Heart left ventricle (tissue), 16 donors: ENCODE measurements at regions not wholly inside any gene's neighbourhood (a gene's known extent, or its start where the extent isn't known, plus 50 kb on each side); places are given as distances from the start of the nearest gene placed in this dataset.

Experiments used
- ATAC-seq, 4 donors: fragments of 200-7000 bp; cut with Tn5 transposase; one replicate each; pipeline ENCODE4 v1.9.1; 2020 to 2022; ENCODE audit warnings: moderate library complexity in 4 of 4, mild to moderate bottlenecking in 3 of 4, moderate number of reproducible peaks in 1 of 4
- DNase-seq, 5 donors: peaks; one replicate each; pipeline ENCODE4 v3.0.0-alpha.2; 2020
- H3K27ac ChIP-seq, 12 donors: fragments of 200-600 bp; sonication (generic) in 4 of 12; one replicate each; pipeline versions ENCODE4 v1.5.0 to v1.8.0; 2016 to 2022; ENCODE audit warnings: mild to moderate bottlenecking in 2 of 12
- H3K27me3 ChIP-seq, 9 donors: fragments of 200-600 bp; sonication (generic) in 2 of 9; one replicate each; pipeline versions ENCODE4 v1.5.1 to v1.8.0; 2016 to 2022; ENCODE audit warnings: mild to moderate bottlenecking in 3 of 9
- H3K36me3 ChIP-seq, 9 donors: fragments of 200-600 bp; sonication (generic) in 2 of 9; one replicate each; pipeline versions ENCODE4 v1.5.0 to v1.8.0; 2018 to 2022; ENCODE audit warnings: mild to moderate bottlenecking in 2 of 9
- H3K4me1 ChIP-seq, 12 donors: fragments of 200-600 bp; sonication (generic) in 4 of 12; one replicate each; pipeline versions ENCODE4 v1.5.0 to v1.8.0; 2016 to 2022; ENCODE audit warnings: mild to moderate bottlenecking in 3 of 12
- H3K4me3 ChIP-seq, 12 donors: fragments of 200-600 bp; sonication (generic) in 4 of 12; one replicate each; pipeline versions ENCODE4 v1.5.0 to v1.8.0; 2017 to 2022; ENCODE audit warnings: mild to moderate bottlenecking in 9 of 12, moderate library complexity in 4 of 12
- H3K9me3 ChIP-seq, 12 donors: fragments of 200-600 bp; sonication (generic) in 4 of 12; one replicate each; pipeline versions ENCODE4 v1.5.0 to v1.8.0; 2016 to 2022; ENCODE audit warnings: mild to moderate bottlenecking in 1 of 12
- POLR2A ChIP-seq, 2 donors: fragments of 450-650 bp; IDR thresholded peaks; one replicate each; pipeline ENCODE4 v1.6.1; 2017; ENCODE audit warnings: antibody characterized with exemption in 2 of 2, mild to moderate bottlenecking in 2 of 2, moderate library complexity in 2 of 2
- WGBS, 4 donors: extraction: QIAGEN DNeasy Blood & Tissue Kit in 2 of 4; methylation state at CpG; one replicate each; pipeline versions ENCODE4 v1.1.5 to v1.1.7; 2013 to 2018; 5-methylcytosine and 5-hydroxymethylcytosine counted together
- intact Hi-C, 10 donors: fragments of 100-400 bp; cut with DNase I; formaldehyde crosslinking; loops; one replicate each; pipeline versions ENCODE4 v1.11.1 to v1.14.2; 2022
- TF ChIP-seq, protein P1 (sequence below), 12 donors: fragments of 200-600 bp; sonication (generic) in 4 of 12; IDR thresholded peaks; one replicate each; pipeline versions ENCODE4 v1.5.0 to v1.8.0; 2018 to 2022; ENCODE audit warnings: antibody characterized with exemption in 12 of 12, mild to moderate bottlenecking in 5 of 12
- donor health status: ischemic (EF 13 %, LVEDD 7.1; RV severe dilation, severe dysfunction).
- donor health status: healthy with polysubstance abuse.
- donor health status: DM: no; HTN: yes; CAD: no.
- donor health status: DM: no; HTN: no; CAD: no.
- donor health status: ischemic (EF 25% LVEDD 6.9; RV normal size, moderate dysfunction).
- donor health status: ischemic (EF 25% LVEDD 5.7; RV mildly dilated, moderate dysfunction).
- donor health status: healthy.
- donor health status: DM: yes; HTN: yes; CAD: no.
- donor health status: ischemic (EF 35%, LVEDD 5.7; RV mildly dilated, moderate dysfunction).
- donor health status: nonischemic (EF 11% LVEDD 7.7; RV severe dilation, severe dysfunction).
- donor health status: DM: yes; HTN: yes; CAD: no.
- donor health status: PGD.
- donor health status: ischemic (EF 29% LVEDD 5.4; RV normal size, mild dysfunction).
- donor health status: nonischemic (EF 23%, LVEDD 6.1; RV moderate dilation, normal function).

- H3K4me1 ChIP-seq: peaks cover 0 to 38% (median 0%) of the 10 kb centered on the region in 12 donors
- H3K27ac ChIP-seq: no peak overlapping the region
- DNase-seq (no peak), ATAC-seq (no peak)
- 90 to 97% (median 94%) methylated on average over 1 of the region's 1 CpG for WGBS, 4 donors
- intact Hi-C loops: loop anchor here in 4 of 10 donors (10.0 kb wide), 3 partner anchors 222 to 532 kb away; no protein-coding TSS in a partner anchor
- no peak overlapping the region for H3K4me3 ChIP-seq
- no peaks in the 10 kb centered on the region for H3K9me3 ChIP-seq
- no peaks in the 10 kb centered on the region for H3K36me3 ChIP-seq
- peaks cover 0 to 3% (median 0%) of the 10 kb centered on the region in 9 donors for H3K27me3 ChIP-seq
- no peak for TF ChIP-seq POLR2A (IDR thresholded peaks at IDR 0.05)
- TF ChIP-seq, protein P1, sequence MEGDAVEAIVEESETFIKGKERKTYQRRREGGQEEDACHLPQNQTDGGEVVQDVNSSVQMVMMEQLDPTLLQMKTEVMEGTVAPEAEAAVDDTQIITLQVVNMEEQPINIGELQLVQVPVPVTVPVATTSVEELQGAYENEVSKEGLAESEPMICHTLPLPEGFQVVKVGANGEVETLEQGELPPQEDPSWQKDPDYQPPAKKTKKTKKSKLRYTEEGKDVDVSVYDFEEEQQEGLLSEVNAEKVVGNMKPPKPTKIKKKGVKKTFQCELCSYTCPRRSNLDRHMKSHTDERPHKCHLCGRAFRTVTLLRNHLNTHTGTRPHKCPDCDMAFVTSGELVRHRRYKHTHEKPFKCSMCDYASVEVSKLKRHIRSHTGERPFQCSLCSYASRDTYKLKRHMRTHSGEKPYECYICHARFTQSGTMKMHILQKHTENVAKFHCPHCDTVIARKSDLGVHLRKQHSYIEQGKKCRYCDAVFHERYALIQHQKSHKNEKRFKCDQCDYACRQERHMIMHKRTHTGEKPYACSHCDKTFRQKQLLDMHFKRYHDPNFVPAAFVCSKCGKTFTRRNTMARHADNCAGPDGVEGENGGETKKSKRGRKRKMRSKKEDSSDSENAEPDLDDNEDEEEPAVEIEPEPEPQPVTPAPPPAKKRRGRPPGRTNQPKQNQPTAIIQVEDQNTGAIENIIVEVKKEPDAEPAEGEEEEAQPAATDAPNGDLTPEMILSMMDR (IDR thresholded peaks at IDR 0.05): no peak
Observed at GRCh38 chr3:102226463-102226862, 208.4 kb upstream of the ZPLD1 start.

DNA sequence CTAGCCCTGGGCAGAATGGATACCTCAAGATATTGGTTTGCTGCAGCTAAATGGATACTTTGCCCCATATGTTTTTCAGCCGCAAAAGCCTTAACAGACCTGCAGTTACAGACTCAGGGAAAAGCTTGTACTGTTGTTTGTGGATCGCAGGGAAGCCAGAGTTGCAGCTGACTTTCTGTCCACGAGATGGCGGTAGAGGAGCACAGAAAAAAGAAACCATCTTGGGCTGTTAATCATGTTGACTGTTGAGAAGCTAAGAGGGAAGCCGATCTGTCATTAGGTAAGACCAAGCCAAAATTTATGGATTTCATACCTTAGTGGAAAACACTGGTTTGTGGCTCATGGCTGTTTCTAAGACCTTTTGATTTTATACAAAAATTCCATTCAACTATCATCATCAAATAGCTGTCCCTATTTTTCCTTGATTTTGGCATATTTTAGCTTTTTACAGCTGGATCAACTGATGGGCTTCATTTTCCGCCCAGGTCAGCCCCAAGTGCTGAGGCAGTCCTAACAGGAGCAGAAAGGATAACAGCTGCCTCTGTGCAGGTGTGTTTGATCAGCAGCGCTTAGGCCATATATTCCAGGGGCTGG, 205.7 kb upstream of the ZPLD1 start:
- TF ChIP-seq POLR2A (IDR thresholded peaks at IDR 0.05): no peak
- TF ChIP-seq, protein P1 (IDR thresholded peaks at IDR 0.05): peak; percentile 87 to 97 (median 93)
- Histone ChIP-seq H3K27ac (no peak overlapping the region), H3K4me3 (no peak overlapping the region), H3K36me3 (no peaks in the 10 kb centered on the region), H3K9me3 (no peaks in the 10 kb centered on the region), H3K27me3 (peaks cover 0 to 3% (median 0%) of the 10 kb centered on the region in 9 donors), H3K4me1 (peaks cover 0 to 21% (median 0%) of the 10 kb centered on the region in 12 donors)
- WGBS, 4 donors: 24 to 30% (median 27%) methylated on average over 7 of the region's 7 CpGs
- peak; percentile 62 to 80 (median 73) for ATAC-seq
- peak; percentile 42 to 63 (median 54) for DNase-seq
- intact Hi-C loops: loop anchor here in 8 of 10 donors (1.0 to 10.0 kb wide), 6 partner anchors 224 to 534 kb away; no protein-coding TSS in a partner anchor

DNA sequence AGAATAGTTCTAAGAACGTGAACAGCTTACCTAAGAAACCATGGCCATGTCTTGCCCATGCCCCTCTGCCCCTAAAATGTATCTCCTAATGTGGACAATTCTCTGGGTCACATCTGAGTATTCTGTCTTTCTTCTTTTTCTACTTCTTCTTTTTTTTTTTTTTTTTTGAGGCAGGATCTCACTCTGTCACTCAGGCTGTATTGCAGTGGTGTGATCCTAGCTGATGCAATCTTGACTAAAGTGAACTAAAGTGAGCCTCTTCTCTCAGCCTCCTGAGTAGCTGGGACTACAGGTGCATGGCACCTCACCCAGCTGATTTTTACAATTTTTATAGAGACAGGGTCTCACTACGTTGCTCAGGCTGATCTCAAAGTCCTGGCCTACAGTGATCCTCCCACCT, 204.8 kb upstream of the ZPLD1 start:
- TF ChIP-seq, protein P1 (IDR thresholded peaks at IDR 0.05): no peak
- no peak for TF ChIP-seq POLR2A (IDR thresholded peaks at IDR 0.05)
- WGBS, 4 donors: 89 to 96% (median 94%) methylated on average over 2 of the region's 2 CpGs

GRCh38 chr3:102233881-102234280, 200.9 kb upstream of the ZPLD1 start:
- no peak for ATAC-seq
- no peaks in the 10 kb centered on the region for H3K27me3 ChIP-seq
- H3K36me3 ChIP-seq: no peaks in the 10 kb centered on the region
- TF ChIP-seq POLR2A (IDR thresholded peaks at IDR 0.05): no peak
- TF ChIP-seq, protein P1 (IDR thresholded peaks at IDR 0.05): no peak
- no peak overlapping the region for H3K27ac ChIP-seq
- intact Hi-C loops: no loop called here
- WGBS, 4 donors: 47 to 70% (median 59%) methylated on average over 1 of the region's 1 CpG
- no peak overlapping the region for H3K4me3 ChIP-seq
- DNase-seq: no peak
- no peaks in the 10 kb centered on the region for H3K9me3 ChIP-seq
- peaks cover 0 to 9% (median 0%) of the 10 kb centered on the region in 12 donors for H3K4me1 ChIP-seq

More for the DNA sequence above, 204.8 kb upstream of the ZPLD1 start:
- H3K36me3 ChIP-seq: no peaks in the 10 kb centered on the region
- no peak for DNase-seq
- H3K9me3 ChIP-seq: no peaks in the 10 kb centered on the region
- no peak for ATAC-seq
- no peak overlapping the region for H3K4me3 ChIP-seq
- H3K4me1 ChIP-seq: peaks cover 0 to 13% (median 0%) of the 10 kb centered on the region in 12 donors
- H3K27ac ChIP-seq: no peak overlapping the region
- intact Hi-C loops: loop anchor here in 2 of 10 donors (2.0 kb wide), 1 partner anchor 307 kb away; no protein-coding TSS in a partner anchor
- peaks cover 0 to 3% (median 0%) of the 10 kb centered on the region in 9 donors for H3K27me3 ChIP-seq
